Stimulated activated CD4-positive, alpha-beta T cell treated with anti-CD3 and anti-CD28 coated beads, Interleukin-4, amount 100 ng/mL, for 4 hours (primary cell): ENCODE measurements at regions not wholly inside any gene's neighbourhood (a gene's known extent, or its start where the extent isn't known, plus 50 kb on each side); places are given as distances from the start of the nearest gene placed in this dataset.

Experiments
- DNase-seq, 2 experiments: peaks; one replicate each; pipeline ENCODE4 v3.0.0-alpha.2; 2020

- peak in 1 of 2 experiments; percentile 11 for DNase-seq
Measured at GRCh38 chr1:209207701-209208286, 375.7 kb upstream of the CAMK1G start.

- no peak for DNase-seq
Measured at GRCh38 chr1:209208648-209209047, 374.9 kb upstream of the CAMK1G start.

- DNase-seq: no peak
Measured at GRCh38 chr1:209213989-209214388, 369.5 kb upstream of the CAMK1G start.

- no peak for DNase-seq
Measured at GRCh38 chr1:209215826-209216225, 367.7 kb upstream of the CAMK1G start.

GRCh38 chr1:209218113-209218512 lies 365.4 kb upstream of the CAMK1G start:
- no peak for DNase-seq

GRCh38 chr1:209218981-209219380 lies 364.5 kb upstream of the CAMK1G start:
- no peak for DNase-seq

- DNase-seq: no peak
Measured at GRCh38 chr1:209219791-209220524, 363.6 kb upstream of the CAMK1G start.

GRCh38 chr1:209222826-209223225 lies 360.7 kb upstream of the CAMK1G start:
- no peak for DNase-seq

- no peak for DNase-seq
Measured at GRCh38 chr1:209223791-209224190, 359.7 kb upstream of the CAMK1G start.

GRCh38 chr1:209224886-209225285 lies 358.6 kb upstream of the CAMK1G start:
- DNase-seq: no peak

GRCh38 chr1:209227171-209227570 lies 356.3 kb upstream of the CAMK1G start:
- DNase-seq: no peak

GRCh38 chr1:209227941-209228340 lies 355.6 kb upstream of the CAMK1G start:
- no peak for DNase-seq

GRCh38 chr1:209229494-209230061 lies 353.9 kb upstream of the CAMK1G start:
- no peak for DNase-seq

- DNase-seq: no peak
Measured at GRCh38 chr1:209230314-209230713, 353.2 kb upstream of the CAMK1G start.

GRCh38 chr1:209231476-209232156 lies 351.9 kb upstream of the CAMK1G start:
- DNase-seq: no peak

- DNase-seq: no peak
Measured at GRCh38 chr1:209232197-209232596, 351.3 kb upstream of the CAMK1G start.

GRCh38 chr1:209232759-209233158 lies 350.8 kb upstream of the CAMK1G start:
- no peak for DNase-seq

- no peak for DNase-seq
Measured at GRCh38 chr1:209235166-209235565, 348.3 kb upstream of the CAMK1G start.

- DNase-seq: no peak
Measured at GRCh38 chr1:209238356-209238755, 345.2 kb upstream of the CAMK1G start.

GRCh38 chr1:209240351-209240750 lies 343.2 kb upstream of the CAMK1G start:
- no peak for DNase-seq

GRCh38 chr1:209241487-209241886 lies 342.0 kb upstream of the CAMK1G start:
- DNase-seq: no peak

- DNase-seq: peak; percentile 10 to 11
Measured at GRCh38 chr1:209248649-209249279, 334.8 kb upstream of the CAMK1G start.

GRCh38 chr1:209249280-209249670 lies 334.2 kb upstream of the CAMK1G start:
- no peak for DNase-seq
